RWPE2 (cell line): ENCODE measurements at regions not wholly inside any gene's neighbourhood (a gene's known extent, or its start where the extent isn't known, plus 50 kb on each side); places are given as distances from the start of the nearest gene placed in this dataset.

ENCODE experiments used
- ATAC-seq: fragments of 200-7000 bp; cut with Tn5 transposase; 3 replicates; pipeline ENCODE4 v1.9.1; 2021; ENCODE audit warnings: low read depth
- DNase-seq: peaks from one replicate; pipeline ENCODE4 v3.0.0-alpha.2; 2020; ENCODE audit warnings: low spot score
- H3K27ac ChIP-seq: fragments of 450-650 bp; 2 replicates; pipeline ENCODE4 v1.5.1; 2017; ENCODE audit warnings: mild to moderate bottlenecking; ENCODE audit not compliant: poor library complexity, severe bottlenecking
- H3K27me3 ChIP-seq: fragments of 250-450 bp; sonication (Bioruptor Pico); 2 replicates; pipeline ENCODE4 v1.5.1; 2021; ENCODE audit warnings: mild to moderate bottlenecking, moderate library complexity; ENCODE audit not compliant: insufficient read depth, poor library complexity, severe bottlenecking
- H3K36me3 ChIP-seq: fragments of 250-450 bp; sonication (Bioruptor Pico); 2 replicates; pipeline ENCODE4 v1.5.1; 2020; ENCODE audit warnings: low read depth, mild to moderate bottlenecking, moderate library complexity
- H3K4me1 ChIP-seq: fragments of 250-450 bp; sonication (Bioruptor Pico); 2 replicates; pipeline ENCODE4 v1.5.1; 2021; ENCODE audit warnings: mild to moderate bottlenecking, moderate library complexity; ENCODE audit not compliant: insufficient read depth, poor library complexity, severe bottlenecking
- H3K4me3 ChIP-seq: fragments of 250-450 bp; sonication (Bioruptor Pico); 2 replicates; pipeline ENCODE4 v1.5.1; 2021; ENCODE audit warnings: mild to moderate bottlenecking, moderate library complexity; ENCODE audit not compliant: severe bottlenecking
- H3K9me3 ChIP-seq: fragments of 250-450 bp; sonication (Bioruptor Pico); 2 replicates; pipeline ENCODE4 v1.5.1; 2021; ENCODE audit warnings: mild to moderate bottlenecking, moderate library complexity; ENCODE audit not compliant: severe bottlenecking
- CTCF ChIP-seq: fragments of 450-650 bp; IDR thresholded peaks from one replicate; pipeline ENCODE4 v1.5.1; 2017; ENCODE audit warnings: mild to moderate bottlenecking, moderate library complexity; ENCODE audit not compliant: poor library complexity, severe bottlenecking

GRCh38 chr3:124325248-124325647, 333.3 kb upstream of the ROPN1 start:
- H3K27me3 ChIP-seq, result peaks cover 7% of the 10 kb centered on the region
- ATAC-seq (no peak), DNase-seq (no peak)
- no peaks in the 10 kb centered on the region for H3K4me1 ChIP-seq
- H3K36me3 ChIP-seq, result no peaks in the 10 kb centered on the region
- no peak overlapping the region for H3K27ac ChIP-seq
- H3K4me3 ChIP-seq, result no peak overlapping the region
- TF ChIP-seq CTCF, result no peak
- H3K9me3 ChIP-seq, result no peaks in the 10 kb centered on the region

GRCh38 chr3:124329723-124330122, 337.8 kb upstream of the ROPN1 start:
- no peaks in the 10 kb centered on the region for H3K9me3 ChIP-seq
- no peaks in the 10 kb centered on the region for H3K36me3 ChIP-seq
- no peak for DNase-seq
- H3K27ac ChIP-seq, result no peak overlapping the region
- no peak overlapping the region for H3K4me3 ChIP-seq
- TF ChIP-seq CTCF, result no peak
- peaks cover 4% of the 10 kb centered on the region for H3K27me3 ChIP-seq
- no peak for ATAC-seq
- H3K4me1 ChIP-seq, result no peaks in the 10 kb centered on the region

- no peak for TF ChIP-seq CTCF
- no peak overlapping the region for H3K4me3 ChIP-seq
- H3K27me3 ChIP-seq, result no peaks in the 10 kb centered on the region
- no peaks in the 10 kb centered on the region for H3K4me1 ChIP-seq
- DNase-seq (no peak), ATAC-seq (no peak)
- H3K36me3 ChIP-seq, result no peaks in the 10 kb centered on the region
- no peaks in the 10 kb centered on the region for H3K9me3 ChIP-seq
- no peak overlapping the region for H3K27ac ChIP-seq
Observed at GRCh38 chr3:124333931-124334640, 342.2 kb upstream of the ROPN1 start.

- no peak for DNase-seq
- TF ChIP-seq CTCF, result no peak
- Histone ChIP-seq H3K4me1 (no peaks in the 10 kb centered on the region), H3K9me3 (no peaks in the 10 kb centered on the region), H3K4me3 (no peak overlapping the region), H3K27me3 (no peaks in the 10 kb centered on the region), H3K27ac (no peak overlapping the region), H3K36me3 (no peaks in the 10 kb centered on the region)
- no peak for ATAC-seq
Observed at GRCh38 chr3:124336067-124336656, 344.2 kb upstream of the ROPN1 start.

GRCh38 chr3:124345845-124346244, 353.9 kb upstream of the ROPN1 start:
- Histone ChIP-seq H3K27me3 (peaks cover 26% of the 10 kb centered on the region), H3K4me1 (no peaks in the 10 kb centered on the region), H3K9me3 (no peaks in the 10 kb centered on the region), H3K4me3 (no peak overlapping the region), H3K36me3 (no peaks in the 10 kb centered on the region), H3K27ac (no peak overlapping the region)
- no peak for DNase-seq
- TF ChIP-seq CTCF, result no peak
- ATAC-seq, result no peak
